Epidermal melanocyte (primary cell): ENCODE measurements at regions not wholly inside any gene's neighbourhood (a gene's known extent, or its start where the extent isn't known, plus 50 kb on each side); places are given as distances from the start of the nearest gene placed in this dataset.

Experiments used
- DNase-seq: peaks from one replicate; pipeline ENCODE4 v3.0.0; 2011; ENCODE audit warnings: low spot score; ENCODE audit not compliant: insufficient read length

DNA sequence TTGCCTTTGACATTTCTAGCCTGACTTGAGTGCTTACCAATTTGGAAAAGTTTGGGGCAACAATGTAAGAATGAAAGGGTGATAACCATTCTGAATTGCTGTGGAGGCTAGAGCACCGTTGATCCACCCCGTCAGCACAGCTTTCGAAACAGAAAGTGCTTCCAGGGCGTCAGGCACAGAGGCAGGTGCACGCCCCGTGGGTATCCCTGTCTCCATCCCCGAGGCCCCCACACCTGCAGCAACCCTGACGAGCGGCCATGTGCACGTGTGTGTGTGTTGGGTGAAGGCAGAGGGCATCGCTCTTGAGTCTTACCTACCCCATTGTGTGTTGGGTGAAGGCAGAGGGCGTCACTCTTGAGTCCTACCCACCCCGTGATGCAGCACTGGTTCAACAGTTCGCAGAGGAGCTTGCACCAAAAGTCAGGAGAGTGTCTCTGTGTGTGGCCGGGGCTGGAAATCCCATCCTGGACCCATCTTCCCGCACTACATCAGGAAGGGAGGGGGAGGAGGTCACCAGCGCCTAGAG lies 404.5 kb downstream of the BRD1 start:
- DNase-seq = no peak

DNA sequence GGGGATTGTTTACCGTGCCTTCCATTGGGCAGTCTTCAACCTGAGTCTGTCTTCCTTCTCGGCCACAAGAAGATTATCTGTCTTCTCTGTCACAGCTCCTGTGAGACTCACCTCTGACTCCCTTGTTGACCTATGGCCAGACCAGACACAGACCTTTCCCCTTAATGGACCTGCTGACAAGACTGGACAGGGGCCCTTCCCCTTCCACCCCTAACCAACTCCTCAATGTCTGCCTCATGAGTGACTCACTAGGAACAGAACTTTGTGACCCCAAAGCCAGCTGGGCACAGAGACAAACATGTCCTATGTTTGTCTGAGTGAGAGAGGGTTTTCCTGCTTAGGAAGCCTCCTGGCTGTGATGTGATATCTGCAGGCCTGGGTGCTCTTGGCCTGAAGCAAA lies 405.0 kb downstream of the BRD1 start:
- DNase-seq = no peak

DNA sequence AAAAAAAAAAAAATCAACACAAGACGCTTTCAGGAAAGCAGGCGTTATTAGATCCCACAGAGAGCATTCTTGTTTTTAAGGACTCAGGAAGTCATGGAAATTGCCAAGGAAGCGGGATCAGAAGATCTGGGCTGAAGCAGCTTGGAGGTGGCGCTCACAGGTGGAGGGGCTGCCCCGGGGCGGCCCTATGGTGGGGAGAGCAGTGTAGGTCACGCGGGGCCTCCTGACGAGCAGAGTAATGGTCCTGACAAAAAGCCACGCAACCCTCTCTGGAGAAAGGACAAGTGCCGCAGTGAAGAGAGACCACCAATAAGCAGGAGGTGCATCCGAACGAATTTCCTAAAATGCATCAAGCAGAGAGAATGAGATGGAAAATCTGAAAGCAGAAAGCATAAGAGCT lies 407.0 kb downstream of the BRD1 start:
- DNase-seq = no peak

DNA sequence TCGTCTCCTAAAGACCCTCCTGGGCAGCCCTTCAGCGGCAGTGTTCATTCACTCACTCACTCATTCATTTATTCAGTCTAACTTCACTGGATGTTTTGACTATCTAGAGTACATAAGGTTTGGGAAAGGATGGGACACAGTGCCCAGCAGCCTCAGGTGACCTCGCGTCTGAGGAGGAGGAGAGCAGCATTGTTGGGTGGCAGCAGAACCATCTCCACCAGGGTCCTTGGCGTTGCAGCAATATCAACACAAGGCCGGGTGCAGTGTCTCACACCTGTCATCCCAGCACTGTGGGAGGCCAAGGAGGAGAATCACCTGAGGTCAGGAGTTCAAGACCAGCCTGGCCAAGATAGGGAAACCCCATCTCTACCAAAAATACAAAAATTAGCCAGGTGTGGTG lies 408.0 kb downstream of the BRD1 start:
- no peak for DNase-seq

DNA sequence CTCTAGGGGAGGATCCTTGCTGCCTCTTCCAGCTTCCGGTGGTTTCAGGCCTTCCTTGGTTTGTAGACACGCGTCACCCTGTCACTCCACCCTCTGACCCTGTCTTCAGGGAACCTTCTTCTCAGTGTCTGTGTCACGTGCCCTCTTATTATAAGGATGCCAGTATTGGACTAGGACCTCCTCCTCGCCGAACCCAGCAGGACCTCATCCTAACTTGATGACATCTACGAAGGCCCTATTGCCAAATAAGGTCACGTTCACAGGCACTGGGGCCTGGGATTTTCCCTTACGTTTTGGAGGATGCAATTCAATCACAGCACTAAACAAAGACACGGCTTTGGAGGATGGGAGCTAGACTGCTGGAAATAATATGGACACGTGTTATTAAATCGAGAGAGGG lies 408.7 kb downstream of the BRD1 start:
- no peak for DNase-seq

DNA sequence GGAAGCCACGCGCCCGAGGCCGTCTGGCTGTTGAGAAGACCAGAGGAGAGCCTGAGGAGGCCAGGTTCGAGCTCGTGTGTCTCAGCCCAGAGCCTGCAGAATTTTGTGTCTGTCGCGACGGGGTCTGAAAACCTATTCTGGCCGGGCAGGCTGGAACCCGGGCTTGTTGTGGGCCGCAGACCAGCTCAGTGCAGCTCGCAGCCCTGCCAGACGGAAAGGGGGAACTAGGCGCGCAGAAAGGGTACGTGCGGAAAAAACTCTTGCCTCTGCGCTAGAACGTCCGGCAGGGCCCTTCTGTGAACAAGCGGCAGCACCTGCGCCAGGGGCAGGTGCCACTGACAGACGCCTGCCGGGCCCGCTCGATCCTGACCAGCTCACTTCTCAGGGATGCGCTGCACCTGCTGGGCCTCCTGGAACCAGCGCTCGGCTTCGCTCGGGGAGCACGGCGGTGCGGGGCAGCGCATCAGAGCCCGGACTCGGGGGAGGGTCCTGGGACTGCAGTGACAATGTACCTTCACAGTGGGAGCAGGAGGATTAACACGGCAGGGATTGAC lies 409.3 kb downstream of the BRD1 start:
- no peak for DNase-seq

DNA sequence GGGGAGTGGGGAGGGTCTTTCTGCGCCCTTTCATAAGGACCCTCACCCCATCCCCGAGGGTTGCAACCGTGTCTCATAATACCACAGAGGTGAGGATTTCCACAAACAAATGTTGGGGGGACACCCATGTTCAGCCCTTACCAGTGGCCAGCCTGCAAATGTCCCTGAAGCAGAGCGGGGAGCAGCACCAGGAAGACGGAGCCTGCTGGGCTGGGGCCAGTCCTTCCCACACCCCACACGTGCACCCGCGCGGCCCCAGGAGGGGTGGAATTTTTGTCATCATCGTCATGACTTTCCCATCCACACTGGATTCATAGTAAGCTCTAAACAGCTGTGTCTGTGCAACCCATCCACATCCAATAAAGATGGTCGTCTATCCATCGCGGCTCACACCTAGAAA lies 409.8 kb downstream of the BRD1 start:
- no peak for DNase-seq

DNA sequence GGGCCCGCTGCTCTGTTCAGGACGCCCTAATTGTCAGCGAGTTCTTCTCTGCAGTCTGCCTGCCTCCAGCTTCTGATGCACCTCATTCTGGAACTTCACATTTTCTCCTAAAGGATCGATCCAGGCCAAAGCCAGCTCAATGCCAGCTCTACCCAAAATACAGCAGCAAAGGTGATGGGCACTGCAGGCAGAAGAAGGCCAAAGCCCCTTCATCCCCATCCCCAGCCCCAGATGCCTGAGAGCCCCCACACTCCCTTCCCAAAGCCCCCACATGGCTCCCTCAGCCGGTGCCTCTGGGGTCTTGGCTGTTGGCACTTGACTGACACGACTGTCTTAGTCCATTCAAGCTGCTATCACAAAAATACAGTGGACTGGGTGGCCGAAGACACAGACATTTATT lies 410.3 kb downstream of the BRD1 start:
- no peak for DNase-seq

DNA sequence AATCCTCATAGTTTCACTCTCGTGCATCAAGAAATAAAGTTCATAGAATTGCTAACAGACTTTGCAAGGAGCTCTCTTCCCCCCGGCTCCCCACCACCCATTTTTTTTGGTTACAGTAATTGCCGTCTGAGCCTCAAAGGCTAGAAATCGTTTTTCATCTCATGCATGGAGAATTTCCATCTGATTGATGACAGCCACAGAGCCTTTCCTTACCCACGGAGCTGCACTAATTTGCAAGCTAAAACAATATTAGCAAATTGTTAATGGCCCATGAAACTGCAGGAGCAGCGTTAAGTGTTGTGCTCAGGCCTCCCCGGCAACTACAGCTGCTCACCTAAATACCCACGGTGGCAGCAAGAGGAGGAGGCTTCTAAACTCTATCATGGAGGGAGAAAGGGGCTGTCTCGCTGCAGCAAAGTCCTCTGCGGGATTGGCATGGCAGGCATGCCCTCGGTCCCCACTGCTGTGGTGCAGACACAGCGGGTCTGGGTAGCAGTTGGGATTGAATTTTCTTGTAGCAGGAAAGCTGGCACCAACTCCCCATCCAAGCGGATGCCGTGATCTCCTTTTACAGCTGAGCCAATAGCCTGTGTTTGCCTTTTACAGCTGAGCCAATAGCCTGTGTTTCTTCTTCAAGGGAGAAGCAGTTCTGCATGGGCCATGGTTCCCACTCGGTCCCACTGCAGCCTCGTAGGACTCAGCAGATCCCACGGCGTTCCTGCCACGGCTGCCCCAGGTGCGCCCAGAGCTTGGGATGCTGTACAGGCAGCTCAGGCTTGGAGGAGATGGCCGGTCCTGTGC lies 412.3 kb downstream of the BRD1 start:
- no peak for DNase-seq

DNA sequence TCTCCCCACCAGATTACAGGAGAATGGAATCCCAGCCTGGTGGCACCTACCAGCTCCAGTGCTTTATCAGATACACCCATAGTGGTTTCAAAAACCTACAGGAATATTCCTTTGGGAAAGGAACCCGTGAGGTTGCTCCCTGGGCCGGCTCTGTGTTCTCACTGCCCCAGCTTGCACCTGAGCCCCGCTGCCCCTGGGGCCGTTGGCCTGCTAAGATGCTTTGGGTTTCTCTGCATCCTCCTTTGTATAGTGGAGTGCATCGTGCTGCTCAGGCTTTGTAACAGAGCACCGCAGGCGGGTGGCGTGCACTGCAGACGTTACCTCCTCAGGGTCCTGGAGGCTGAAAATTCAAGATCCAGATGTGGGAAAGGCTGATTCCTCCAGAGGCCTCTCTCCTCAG lies 414.1 kb downstream of the BRD1 start:
- no peak for DNase-seq

DNA sequence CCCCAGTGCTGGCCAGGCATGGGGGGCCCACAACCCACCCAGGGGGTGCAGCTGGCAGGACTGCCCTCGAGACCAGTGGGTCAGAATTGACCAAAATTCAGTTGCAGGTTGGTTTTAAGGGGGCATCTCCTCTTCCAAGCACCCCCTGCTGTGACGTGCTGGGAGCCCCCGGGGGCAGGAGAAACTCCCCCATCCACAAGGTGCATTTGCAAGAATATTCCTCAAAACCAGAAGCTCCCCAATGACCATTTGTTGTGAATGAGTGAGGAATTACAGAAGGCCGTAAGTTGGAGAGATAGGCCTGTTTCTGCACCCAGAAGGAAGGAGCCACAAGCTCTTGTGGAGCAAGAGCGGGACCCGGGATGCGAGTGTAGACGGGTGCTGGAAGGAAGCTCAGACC lies 414.5 kb downstream of the BRD1 start:
- no peak for DNase-seq

DNA sequence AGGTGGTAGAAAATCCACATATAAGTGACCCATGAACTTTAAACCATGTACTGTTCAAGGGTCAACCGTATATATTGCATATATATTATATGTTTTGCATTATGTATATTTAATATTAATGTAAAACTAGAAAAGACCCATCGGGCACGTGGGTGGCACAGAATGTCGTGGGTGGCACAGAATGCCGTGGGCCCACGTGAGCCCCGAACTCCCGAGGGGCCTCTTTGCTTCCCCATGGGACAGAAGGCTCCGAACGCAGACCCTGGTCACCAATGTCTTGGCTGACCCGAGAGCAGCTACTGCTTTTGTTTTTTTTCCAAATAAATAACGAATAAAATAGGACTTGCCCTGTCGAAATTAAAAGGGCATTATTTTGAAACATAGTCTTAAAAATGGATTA lies 415.4 kb downstream of the BRD1 start:
- DNase-seq = no peak

DNA sequence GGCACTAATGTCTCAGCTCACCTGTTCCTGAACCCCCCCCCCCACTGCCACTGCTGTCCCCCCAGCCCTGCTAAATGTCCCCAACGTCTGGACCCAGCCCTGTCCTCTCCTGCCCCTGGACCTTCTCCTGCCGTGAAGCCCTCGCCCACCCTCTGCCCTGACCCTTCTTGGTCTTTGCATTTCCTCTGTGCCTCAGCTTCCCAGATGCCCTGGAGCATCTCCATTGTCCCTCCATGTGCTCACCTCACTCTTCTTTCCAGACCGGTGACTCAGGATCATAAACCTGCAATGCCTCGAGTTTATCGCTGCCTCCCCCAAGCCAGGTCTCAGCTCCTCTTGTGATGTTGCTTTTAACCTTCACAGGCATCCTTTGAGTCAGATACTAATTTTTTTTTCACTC lies 416.4 kb downstream of the BRD1 start:
- no peak for DNase-seq

DNA sequence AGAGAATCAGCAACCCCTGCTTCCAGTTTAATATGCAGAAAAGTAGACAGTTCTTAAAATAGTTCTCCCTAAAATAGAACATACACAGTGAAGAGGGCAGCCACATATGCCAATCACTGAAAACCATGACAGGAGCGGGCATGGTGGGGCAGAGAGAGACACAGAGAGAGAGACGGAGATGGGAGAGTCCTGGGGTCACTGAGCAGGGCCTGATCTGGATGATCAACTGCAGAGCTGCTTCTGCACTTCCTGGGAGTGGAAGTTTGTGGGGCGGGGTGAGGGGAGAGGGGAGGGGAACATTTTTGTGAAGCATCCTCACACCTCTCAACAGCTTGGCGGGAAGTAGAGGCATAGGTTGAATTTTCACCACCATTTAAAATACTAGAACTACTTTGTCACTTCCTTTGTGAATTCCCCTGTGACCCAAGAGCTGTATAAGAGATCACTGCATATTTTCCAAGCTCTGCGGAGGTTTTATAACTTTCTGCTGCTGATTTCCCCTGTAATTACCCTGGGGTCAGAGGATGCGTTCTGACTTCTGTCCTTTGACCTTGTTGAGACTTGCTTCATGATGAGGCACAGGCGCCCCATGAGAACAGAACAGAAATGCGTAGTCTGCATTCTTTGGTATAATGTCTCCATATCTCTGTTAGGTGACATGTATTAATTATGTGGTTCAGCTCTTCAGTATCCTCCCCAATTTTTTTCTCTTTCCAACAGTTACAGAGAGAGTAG lies 419.4 kb downstream of the BRD1 start:
- no peak for DNase-seq

DNA sequence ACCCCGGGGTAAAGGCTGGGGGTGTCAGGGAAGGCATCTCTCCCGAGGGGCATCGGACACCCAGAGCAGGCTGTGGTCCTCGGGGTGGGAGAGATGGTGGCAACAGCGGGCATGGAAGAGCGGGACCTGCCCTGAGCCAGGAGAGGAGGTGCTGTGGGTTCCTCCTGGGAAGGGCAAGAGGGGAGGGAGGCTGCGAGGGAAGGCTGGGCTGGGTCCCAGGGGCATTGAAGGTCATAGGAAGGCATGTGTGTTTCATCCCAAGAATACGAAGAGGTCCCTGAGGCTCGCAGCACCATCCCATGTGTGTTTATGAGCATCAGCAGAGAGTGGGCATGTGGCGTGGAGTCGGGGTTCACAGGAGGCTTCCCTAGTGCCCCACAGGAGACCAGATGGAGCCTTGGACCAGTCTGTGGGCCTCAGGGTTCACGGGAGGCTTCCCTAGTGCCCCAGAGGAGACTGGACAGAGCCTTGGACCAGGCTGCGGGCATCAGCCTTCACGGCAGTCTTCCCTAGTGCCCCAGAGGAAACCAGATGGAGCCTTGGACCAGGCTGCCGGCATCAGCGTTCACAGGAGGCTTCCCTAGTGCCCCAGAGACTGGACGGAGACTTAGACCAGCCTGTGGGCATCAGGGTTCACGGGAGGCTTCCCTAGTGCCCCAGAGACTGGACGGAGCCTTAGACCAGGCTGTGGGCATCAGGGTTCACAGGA lies 420.6 kb downstream of the BRD1 start:
- DNase-seq = no peak

DNA sequence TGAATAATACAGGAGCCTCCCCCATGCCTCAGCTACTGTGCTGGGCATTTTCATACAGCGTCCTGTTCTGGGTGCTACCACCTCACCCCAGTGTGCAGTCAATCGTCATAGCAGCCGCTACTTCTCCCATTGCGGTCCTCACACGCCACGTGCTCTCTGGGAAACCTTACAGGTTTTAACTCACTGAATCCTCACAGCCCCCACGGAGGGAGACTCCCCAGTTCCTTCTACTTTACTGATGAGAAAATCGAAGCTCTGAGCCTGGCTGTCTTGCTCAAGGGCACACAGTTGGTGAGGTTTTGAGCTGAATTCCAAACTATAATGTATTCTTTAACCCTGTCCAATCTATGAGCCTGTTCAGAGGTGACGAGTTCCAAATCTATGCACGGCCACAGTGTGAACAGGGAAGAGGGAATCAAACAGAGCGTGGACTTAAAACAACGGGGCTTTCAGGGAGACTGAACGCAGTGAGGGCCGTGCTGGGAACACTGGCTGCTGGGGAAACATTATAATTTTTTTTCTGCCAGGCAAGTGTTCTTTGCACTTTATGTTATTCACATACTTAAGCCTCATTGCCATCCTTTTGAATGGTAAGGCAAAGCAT lies 421.5 kb downstream of the BRD1 start:
- no peak for DNase-seq

DNA sequence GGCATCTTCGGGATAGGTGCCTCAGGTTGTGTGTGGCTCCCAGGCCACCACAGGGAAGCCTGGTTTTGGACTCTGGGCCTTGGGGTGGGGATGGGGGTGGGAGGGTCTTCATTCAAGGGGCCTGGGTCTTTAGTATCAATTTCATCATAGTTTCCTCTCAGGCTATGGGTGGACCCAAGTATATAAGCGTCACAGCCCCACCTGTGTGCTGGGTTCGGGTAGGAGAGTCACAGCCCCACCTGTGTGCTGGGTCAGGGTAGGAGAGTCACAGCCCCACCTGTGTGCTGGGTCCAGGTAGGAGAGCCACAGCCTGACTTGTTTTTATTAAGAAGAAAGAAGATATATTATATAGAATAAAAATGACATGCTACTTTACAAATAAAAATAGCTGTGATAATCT lies 422.1 kb downstream of the BRD1 start:
- DNase-seq = no peak

DNA sequence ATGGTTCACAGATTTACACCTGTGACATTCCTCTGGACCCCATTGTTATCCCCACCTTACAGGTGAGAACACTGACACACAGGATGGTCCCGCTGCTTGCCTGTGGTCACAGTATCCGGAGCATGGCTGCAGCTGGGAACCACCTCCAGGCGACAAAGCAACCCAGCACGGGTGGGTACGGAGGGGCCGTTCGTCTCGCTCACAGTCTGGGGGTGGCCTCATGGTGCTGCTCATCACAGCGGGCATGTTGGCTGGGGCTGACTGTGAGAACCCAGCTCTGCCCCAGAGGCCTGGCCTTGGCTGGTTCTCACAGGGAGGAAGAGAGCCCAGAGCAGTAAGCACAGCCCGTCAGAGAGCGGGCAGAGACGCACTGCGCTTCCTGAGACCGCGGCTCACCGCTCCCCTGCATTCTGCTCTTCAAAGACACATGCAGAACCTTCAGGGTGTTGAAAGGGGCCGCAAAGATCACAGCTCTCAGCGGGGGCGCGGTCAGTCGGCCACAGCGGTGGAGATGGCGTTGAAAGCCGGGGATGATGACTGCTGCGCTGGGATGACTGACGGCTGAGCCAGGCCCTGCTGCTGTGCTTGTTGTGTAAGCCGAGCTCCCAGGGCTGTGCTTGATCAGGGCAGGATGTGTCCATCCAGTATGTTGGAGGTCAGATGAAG lies 423.0 kb downstream of the BRD1 start:
- no peak for DNase-seq

DNA sequence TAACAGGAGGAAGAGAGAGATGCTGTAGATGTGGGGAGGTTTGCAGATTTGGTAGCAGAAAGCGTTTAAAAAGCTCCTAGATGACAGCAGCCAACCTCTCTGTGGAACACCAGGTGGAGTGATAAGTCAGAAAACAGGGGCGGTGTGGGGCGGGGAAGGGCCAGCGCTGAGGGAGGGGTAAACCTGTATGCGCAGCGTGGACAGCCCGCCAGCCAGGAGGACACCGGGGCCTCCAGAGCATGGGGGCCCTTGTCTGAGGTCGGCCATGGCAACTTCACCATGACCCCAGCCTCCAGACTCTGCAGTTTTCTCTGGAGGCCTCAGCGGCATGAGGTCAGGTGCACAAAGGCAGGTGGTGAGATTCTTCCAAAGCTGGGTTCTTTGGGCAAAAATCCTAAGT lies 423.7 kb downstream of the BRD1 start:
- no peak for DNase-seq

DNA sequence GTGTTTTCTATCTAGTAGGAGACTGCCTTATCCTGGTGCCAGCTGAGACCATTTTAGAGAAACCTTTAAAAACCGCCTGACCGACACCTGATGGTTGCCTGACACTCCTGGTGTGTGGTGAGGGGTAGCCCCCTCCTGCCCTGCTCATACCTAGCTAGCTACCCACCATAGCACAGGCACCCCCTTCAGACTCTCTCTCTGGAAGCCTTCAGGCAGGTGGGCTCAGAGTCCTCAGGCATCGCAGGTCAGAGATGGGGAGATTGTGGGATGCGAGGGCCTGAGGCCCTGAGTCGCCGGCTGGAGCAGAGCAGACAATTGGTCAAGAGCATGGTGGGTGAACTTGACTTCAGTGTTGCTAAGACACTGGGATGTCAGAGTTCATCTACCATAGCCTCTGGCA lies 424.6 kb downstream of the BRD1 start:
- no peak for DNase-seq

DNA sequence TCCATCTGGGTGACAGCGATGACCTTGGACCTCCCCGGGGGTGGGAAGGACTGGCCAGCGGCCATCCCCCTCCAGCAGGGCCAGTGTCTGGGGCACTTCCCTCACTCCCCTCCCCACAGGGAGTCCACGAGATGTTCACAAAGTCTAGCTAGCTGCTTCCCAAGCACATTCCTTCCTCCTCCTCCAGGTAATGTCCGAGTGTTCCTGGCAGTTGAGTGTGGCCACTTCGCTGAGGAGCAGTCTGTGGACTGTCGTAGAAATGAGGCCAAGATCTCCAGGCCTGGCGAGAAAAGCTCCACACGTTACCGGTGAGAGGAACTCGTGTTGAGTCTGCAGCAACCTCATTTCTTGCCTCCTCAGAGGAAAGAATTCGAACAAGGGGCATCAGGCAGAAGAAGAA lies 425.5 kb downstream of the BRD1 start:
- no peak for DNase-seq
